ENCODE measurements at regions not wholly inside any gene's neighbourhood (a gene's known extent, or its start where the extent isn't known, plus 50 kb on each side); places are given as distances from the start of the nearest gene placed in this dataset.

GRCh38 chr12:93128332-93128707, 199.2 kb upstream of the EEA1 start:
- Histone ChIP-seq H3K4me1 (ENCODE audit: control insufficient read depth in 2 of 3, insufficient read depth in 2 of 3, low read depth in 1 of 3, low read length in 3 of 3) (peaks cover 0 to 6% (median 4%) of the 10 kb centered on the region in 3 donors), H3K36me3 (ENCODE audit: control insufficient read depth in 2 of 3, insufficient read depth in 3 of 3, low read length in 3 of 3) (no peaks in the 10 kb centered on the region), H3K9me3 (ENCODE audit: control insufficient read depth in 2 of 3, insufficient read depth in 1 of 3, low read length in 3 of 3) (no peaks in the 10 kb centered on the region), H3K9ac (ENCODE audit: low read length in 3 of 3) (peak overlapping the region in 1 of 3 donors; percentile 68), H3K27me3 (ENCODE audit: control insufficient read depth, insufficient read depth, low read length) (no peaks in the 10 kb centered on the region), H3K4me3 (ENCODE audit: low read length in 3 of 3) (no peak overlapping the region), H3K27ac (ENCODE audit: low read depth in 2 of 2, low read length in 2 of 2) (peak overlapping the region; percentile 71 to 82)
- no peak for TF ChIP-seq CTCF (IDR thresholded peaks at IDR 0.05; ENCODE audit: borderline replicate concordance, extremely low read depth, insufficient read depth)
- intact Hi-C loops (cut with DNase I), result no loop called here
- no peak for FAIRE-seq
- peak in 1 of 5 donors; percentile 51 for DNase-seq

- Histone ChIP-seq H3K4me1 (ENCODE audit: control insufficient read depth in 2 of 3, insufficient read depth in 2 of 3, low read depth in 1 of 3, low read length in 3 of 3) (peaks cover 4 to 22% (median 5%) of the 10 kb centered on the region in 3 donors), H3K27me3 (ENCODE audit: control insufficient read depth, insufficient read depth, low read length) (no peaks in the 10 kb centered on the region), H3K4me3 (ENCODE audit: low read length in 3 of 3) (no peak overlapping the region), H3K9ac (ENCODE audit: low read length in 3 of 3) (no peak overlapping the region), H3K27ac (ENCODE audit: low read depth in 2 of 2, low read length in 2 of 2) (no peak overlapping the region), H3K9me3 (ENCODE audit: control insufficient read depth in 2 of 3, insufficient read depth in 1 of 3, low read length in 3 of 3) (no peaks in the 10 kb centered on the region), H3K36me3 (ENCODE audit: control insufficient read depth in 2 of 3, insufficient read depth in 3 of 3, low read length in 3 of 3) (no peaks in the 10 kb centered on the region)
- no peak for FAIRE-seq
- intact Hi-C loops (cut with DNase I), result no loop called here
- no peak for DNase-seq
- TF ChIP-seq CTCF (IDR thresholded peaks at IDR 0.05; ENCODE audit: borderline replicate concordance, extremely low read depth, insufficient read depth), result no peak
These were observed 201.4 kb upstream of the EEA1 start for GRCh38 chr12:93130366-93131054.

GRCh38 chr12:93133361-93133760, 204.3 kb upstream of the EEA1 start:
- H3K27ac ChIP-seq (ENCODE audit: low read depth in 2 of 2, low read length in 2 of 2), result no peak overlapping the region
- no peak overlapping the region for H3K4me3 ChIP-seq (ENCODE audit: low read length in 3 of 3)
- FAIRE-seq (no peak), DNase-seq (no peak)
- intact Hi-C loops (cut with DNase I), result no loop called here
- H3K9ac ChIP-seq (ENCODE audit: low read length in 3 of 3), result no peak overlapping the region
- TF ChIP-seq CTCF (IDR thresholded peaks at IDR 0.05; ENCODE audit: borderline replicate concordance, extremely low read depth, insufficient read depth), result no peak
- no peaks in the 10 kb centered on the region for H3K36me3 ChIP-seq (ENCODE audit: control insufficient read depth in 2 of 3, insufficient read depth in 3 of 3, low read length in 3 of 3)
- no peaks in the 10 kb centered on the region for H3K9me3 ChIP-seq (ENCODE audit: control insufficient read depth in 2 of 3, insufficient read depth in 1 of 3, low read length in 3 of 3)
- H3K27me3 ChIP-seq (ENCODE audit: control insufficient read depth, insufficient read depth, low read length), result no peaks in the 10 kb centered on the region
- peaks cover 7 to 41% (median 9%) of the 10 kb centered on the region in 3 donors for H3K4me1 ChIP-seq (ENCODE audit: control insufficient read depth in 2 of 3, insufficient read depth in 2 of 3, low read depth in 1 of 3, low read length in 3 of 3)

Measured in kidney (tissue), 13 donors.